ENCODE measurements at regions not wholly inside any gene's neighbourhood (a gene's known extent, or its start where the extent isn't known, plus 50 kb on each side); places are given as distances from the start of the nearest gene placed in this dataset.

- TF ChIP-seq EZH2 (IDR thresholded peaks at IDR 0.05; ENCODE audit: borderline replicate concordance, control insufficient read depth, low read depth, low read length): no peak
- TF ChIP-seq MEF2A (IDR thresholded peaks at IDR 0.05; ENCODE audit: insufficient read depth, low read depth, low read length): peak; percentile 46; the same call in 1 of the 2 replicates
- no peak for TF ChIP-seq NR2C1 (IDR thresholded peaks at IDR 0.05)
- TF ChIP-seq NR2F1 (conservative IDR thresholded peaks at IDR 0.05): no peak
- TF ChIP-seq SUPT20H (IDR thresholded peaks at IDR 0.05; ENCODE audit: borderline replicate concordance, control insufficient read depth, low read depth, low read length): no peak
- TF ChIP-seq MXI1 (IDR thresholded peaks at IDR 0.05; ENCODE audit: low read depth, low read length): no peak
- TF ChIP-seq IKZF2 (IDR thresholded peaks at IDR 0.05): 0 out of 4 replicates have a peak, but pooled peaks have one; percentile 27 to 34
- peak; percentile 4; the same call in 1 of the 2 replicates for TF ChIP-seq SMC3 (IDR thresholded peaks at IDR 0.05; ENCODE audit: borderline replicate concordance, low read length)
- TF ChIP-seq FOXK2 (IDR thresholded peaks at IDR 0.05): no peak
- no peak for TF ChIP-seq CEBPB (IDR thresholded peaks at IDR 0.05; ENCODE audit: borderline replicate concordance in 1 of 2, low read depth in 2 of 2, low read length in 2 of 2)
- no peak for TF ChIP-seq PBX3 (IDR thresholded peaks at IDR 0.05; ENCODE audit: insufficient replicate concordance, low read depth, low read length)
- 0 out of 2 replicates have a peak, but pooled peaks have one; percentile 13 for TF ChIP-seq IKZF1 (conservative IDR thresholded peaks at IDR 0.05)
- TF ChIP-seq IRF3 (IDR thresholded peaks at IDR 0.05): no peak
- TF ChIP-seq CREM (IDR thresholded peaks at IDR 0.05; ENCODE audit: low read depth): 0 out of 2 replicates have a peak, but pooled peaks have one; percentile 15
- TF ChIP-seq SMARCA5 (IDR thresholded peaks at IDR 0.05): peak; percentile 60
- TF ChIP-seq PAX8 (IDR thresholded peaks at IDR 0.05): no peak
- no peak for TF ChIP-seq ZNF207 (IDR thresholded peaks at IDR 0.05; ENCODE audit: borderline replicate concordance)
- no peak for TF ChIP-seq SIX5 (IDR thresholded peaks at IDR 0.05; ENCODE audit: low read depth, low read length, severe bottlenecking)
- no peak for TF ChIP-seq BCL3 (IDR thresholded peaks at IDR 0.05; ENCODE audit: borderline replicate concordance, insufficient read depth, low read depth, low read length, poor library complexity, severe bottlenecking)
- no peak for TF ChIP-seq KLF5 (IDR thresholded peaks at IDR 0.05; ENCODE audit: partially characterized antibody)
- no peak for TF ChIP-seq MLLT1 (IDR thresholded peaks at IDR 0.05)
- TF ChIP-seq IRF5 (IDR thresholded peaks at IDR 0.05; ENCODE audit: borderline replicate concordance): no peak
- no peak for TF ChIP-seq ESRRA (IDR thresholded peaks at IDR 0.05; ENCODE audit: low read length)
- TF ChIP-seq RUNX3 (IDR thresholded peaks at IDR 0.05; ENCODE audit: low read length): peak; percentile 33; the same call in 1 of the 2 replicates
Observed at GRCh38 chr2:13550285-13551231, 833.8 kb downstream of the TRIB2 start (continued).
